ENCODE measurements at regions not wholly inside any gene's neighbourhood (a gene's known extent, or its start where the extent isn't known, plus 50 kb on each side); places are given as distances from the start of the nearest gene placed in this dataset.

GRCh38 chr14:58873228-58873953, 235.6 kb downstream of the DACT1 start:
- CTCF ChIA-PET: no interaction called here

DNA sequence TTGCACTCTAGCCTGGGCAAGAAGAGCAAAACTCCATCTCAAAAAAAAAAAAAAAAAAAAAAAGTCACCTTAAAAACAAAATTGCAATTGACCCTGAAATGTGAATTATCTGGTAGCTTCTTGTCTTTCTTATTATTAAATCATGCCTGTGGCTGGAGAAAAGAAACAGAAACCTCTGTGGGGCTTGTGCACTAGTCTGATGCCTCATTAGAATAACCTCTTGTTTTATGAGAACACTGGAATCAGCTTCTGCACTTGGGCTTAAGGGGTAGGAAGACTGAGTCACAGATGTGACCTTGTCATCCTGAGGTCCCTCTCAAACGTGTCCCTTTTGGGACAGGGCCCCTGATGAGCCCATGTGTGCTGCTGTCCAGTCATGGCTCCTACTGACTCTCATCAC, 237.9 kb downstream of the DACT1 start:
- no peak for DNase-seq (ENCODE audit: low read depth)
- CTCF ChIA-PET: interaction anchor here (0.7 to 1.9 kb wide), 2 partner anchors 9 to 96 kb away, joined by 3 to 4 read pairs; no protein-coding TSS in a partner anchor
- H3K27me3 ChIP-seq (ENCODE audit: control insufficient read depth, insufficient read depth, low read length): no peaks in the 10 kb centered on the region
- POLR2A ChIA-PET: interaction anchor here (0.6 kb wide), 1 partner anchor 162 kb away, joined by 13 read pairs; no protein-coding TSS in a partner anchor
- H3K4me3 ChIP-seq (ENCODE audit: low read depth, low read length): no peak overlapping the region
- no peaks in the 10 kb centered on the region for H3K36me3 ChIP-seq (ENCODE audit: control insufficient read depth, insufficient read depth, low read length)
- TF ChIP-seq CTCF (IDR thresholded peaks at IDR 0.05; ENCODE audit: insufficient read depth, low read depth, low read length): no peak

More at GRCh38 chr14:58873228-58873953, 235.6 kb downstream of the DACT1 start:
- no peak for DNase-seq (ENCODE audit: low read depth)
- no peak for TF ChIP-seq CTCF (IDR thresholded peaks at IDR 0.05; ENCODE audit: insufficient read depth, low read depth, low read length)
- H3K36me3 ChIP-seq (ENCODE audit: control insufficient read depth, insufficient read depth, low read length): no peaks in the 10 kb centered on the region
- POLR2A ChIA-PET: no interaction called here
- no peak overlapping the region for H3K4me3 ChIP-seq (ENCODE audit: low read depth, low read length)
- H3K27me3 ChIP-seq (ENCODE audit: control insufficient read depth, insufficient read depth, low read length): no peaks in the 10 kb centered on the region

GRCh38 chr14:58876608-58877007, 238.8 kb downstream of the DACT1 start:
- Histone ChIP-seq H3K4me3 (ENCODE audit: low read depth, low read length) (no peak overlapping the region), H3K36me3 (ENCODE audit: control insufficient read depth, insufficient read depth, low read length) (no peaks in the 10 kb centered on the region), H3K27me3 (ENCODE audit: control insufficient read depth, insufficient read depth, low read length) (no peaks in the 10 kb centered on the region)
- TF ChIP-seq CTCF (IDR thresholded peaks at IDR 0.05; ENCODE audit: insufficient read depth, low read depth, low read length): no peak
- no peak for DNase-seq (ENCODE audit: low read depth)
- ChIA-PET CTCF (interaction anchor here (1.9 kb wide), 1 partner anchor 10 kb away, joined by 4 read pairs; no protein-coding TSS in a partner anchor), POLR2A (no interaction called here)

DNA sequence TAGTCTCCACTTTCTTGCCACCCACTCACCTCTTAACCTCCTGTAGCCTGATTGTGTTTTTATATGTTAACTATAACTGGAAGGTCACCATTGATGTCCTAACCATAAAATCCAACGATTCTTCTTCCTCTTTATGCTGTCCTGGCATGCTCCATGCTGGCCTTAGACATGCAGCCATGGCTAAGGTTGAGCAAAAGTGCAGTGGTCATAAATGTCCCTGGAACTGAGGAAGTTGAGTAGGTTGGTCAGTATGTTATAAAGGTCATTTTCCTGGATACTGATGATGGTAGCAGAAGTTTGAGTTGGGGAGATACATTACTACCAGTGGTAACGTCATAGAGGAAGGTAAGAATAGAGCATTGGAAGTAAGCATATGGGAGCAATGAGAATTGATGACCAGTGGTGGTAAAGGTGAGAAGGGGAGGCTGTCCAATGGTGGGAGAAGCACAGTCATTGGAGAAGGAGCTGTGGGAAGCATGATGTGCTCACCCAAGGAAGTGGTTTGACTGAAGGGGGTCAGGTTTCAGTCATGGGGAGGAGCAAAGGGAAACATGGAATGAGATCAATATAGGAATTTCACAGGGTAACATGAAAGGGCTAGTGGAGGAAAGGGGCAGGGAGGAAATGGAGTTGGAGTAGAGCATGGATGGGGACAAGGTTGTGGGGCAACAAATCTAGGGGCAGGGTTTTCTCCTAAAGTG, 240.8 kb downstream of the DACT1 start:
- no peaks in the 10 kb centered on the region for H3K36me3 ChIP-seq (ENCODE audit: control insufficient read depth, insufficient read depth, low read length)
- TF ChIP-seq CTCF (IDR thresholded peaks at IDR 0.05; ENCODE audit: insufficient read depth, low read depth, low read length): no peak
- H3K4me3 ChIP-seq (ENCODE audit: low read depth, low read length): no peak overlapping the region
- ChIA-PET CTCF (no interaction called here), POLR2A (no interaction called here)
- DNase-seq (ENCODE audit: low read depth): no peak
- H3K27me3 ChIP-seq (ENCODE audit: control insufficient read depth, insufficient read depth, low read length): no peaks in the 10 kb centered on the region

DNA sequence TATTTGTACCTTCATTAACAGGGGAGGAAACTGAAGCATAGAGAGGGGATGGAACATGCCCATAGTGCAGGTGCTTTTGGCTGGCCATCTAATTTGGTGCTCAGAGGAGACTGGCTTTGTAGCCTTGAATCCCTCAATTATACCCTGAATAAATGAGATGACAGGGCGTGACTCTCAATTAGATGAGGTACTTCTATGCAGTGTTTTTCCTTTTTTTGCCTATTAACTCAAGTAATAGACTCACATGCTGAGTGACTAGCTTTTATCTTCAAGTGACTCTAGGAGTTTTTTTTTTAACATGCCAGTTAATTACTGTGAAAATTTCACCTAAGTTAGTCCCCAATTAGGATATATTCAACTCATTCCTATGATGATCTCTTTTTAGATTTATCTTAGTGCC, 243.7 kb downstream of the DACT1 start:
- CTCF ChIA-PET: no interaction called here
- H3K4me3 ChIP-seq (ENCODE audit: low read depth, low read length): no peak overlapping the region
- POLR2A ChIA-PET: no interaction called here
- no peaks in the 10 kb centered on the region for H3K36me3 ChIP-seq (ENCODE audit: control insufficient read depth, insufficient read depth, low read length)
- TF ChIP-seq CTCF (IDR thresholded peaks at IDR 0.05; ENCODE audit: insufficient read depth, low read depth, low read length): no peak
- DNase-seq (ENCODE audit: low read depth): no peak
- H3K27me3 ChIP-seq (ENCODE audit: control insufficient read depth, insufficient read depth, low read length): no peaks in the 10 kb centered on the region

All from BJ (cell line).